ENCODE measurements at regions not wholly inside any gene's neighbourhood (a gene's known extent, or its start where the extent isn't known, plus 50 kb on each side); places are given as distances from the start of the nearest gene placed in this dataset.

GRCh38 chr1:88180449-88181108 lies 503.5 kb upstream of the PKN2 start:
- TF ChIP-seq POLR2A (IDR thresholded peaks at IDR 0.05; ENCODE audit: low read length) (no peak), GATA1 (IDR thresholded peaks at IDR 0.05; ENCODE audit: low read depth, low read length) (no peak)

All from erythroblast (primary cell).